ENCODE measurements at regions not wholly inside any gene's neighbourhood (a gene's known extent, or its start where the extent isn't known, plus 50 kb on each side); places are given as distances from the start of the nearest gene placed in this dataset.
"Not testable (repeated sequence)": the region's sequence is repeated elsewhere in the genome, so short reads cannot be mapped to it uniquely, and the experiment has no call there.

DNA sequence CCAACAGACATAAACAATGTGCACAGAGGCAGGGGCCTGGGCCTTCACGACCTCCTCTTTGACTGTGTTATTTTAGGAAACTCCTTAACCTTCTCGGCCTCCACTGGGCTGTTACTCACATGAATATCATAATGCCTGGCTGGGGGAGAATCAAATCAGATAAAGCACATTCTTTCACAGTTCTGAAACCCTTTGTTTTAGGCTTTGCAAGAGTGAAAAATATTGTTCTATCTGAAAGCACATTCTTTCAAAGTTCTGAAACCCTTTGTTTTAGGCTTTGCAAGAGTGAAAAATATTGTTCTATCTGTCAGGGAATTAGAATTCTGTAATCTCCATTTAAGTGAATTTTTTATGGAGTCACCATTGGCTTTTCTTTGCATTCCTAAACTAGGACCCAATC, 50.7 kb upstream of the SYNDIG1 start:
- DNase-seq, result no peak
- intact Hi-C loops (cut with DNase I), result no loop called here
- Histone ChIP-seq H3K4me3 (no peak overlapping the region), H3K4me1 (peaks cover 0 to 8% (median 0%) of the 10 kb centered on the region in 9 donors), H3K27me3 (no peaks in the 10 kb centered on the region), H3K27ac (no peak overlapping the region), H3K36me3 (no peaks in the 10 kb centered on the region), H3K9me3 (peaks cover 0 to 30% (median 3%) of the 10 kb centered on the region in 11 donors)
- TF ChIP-seq, protein P1, sequence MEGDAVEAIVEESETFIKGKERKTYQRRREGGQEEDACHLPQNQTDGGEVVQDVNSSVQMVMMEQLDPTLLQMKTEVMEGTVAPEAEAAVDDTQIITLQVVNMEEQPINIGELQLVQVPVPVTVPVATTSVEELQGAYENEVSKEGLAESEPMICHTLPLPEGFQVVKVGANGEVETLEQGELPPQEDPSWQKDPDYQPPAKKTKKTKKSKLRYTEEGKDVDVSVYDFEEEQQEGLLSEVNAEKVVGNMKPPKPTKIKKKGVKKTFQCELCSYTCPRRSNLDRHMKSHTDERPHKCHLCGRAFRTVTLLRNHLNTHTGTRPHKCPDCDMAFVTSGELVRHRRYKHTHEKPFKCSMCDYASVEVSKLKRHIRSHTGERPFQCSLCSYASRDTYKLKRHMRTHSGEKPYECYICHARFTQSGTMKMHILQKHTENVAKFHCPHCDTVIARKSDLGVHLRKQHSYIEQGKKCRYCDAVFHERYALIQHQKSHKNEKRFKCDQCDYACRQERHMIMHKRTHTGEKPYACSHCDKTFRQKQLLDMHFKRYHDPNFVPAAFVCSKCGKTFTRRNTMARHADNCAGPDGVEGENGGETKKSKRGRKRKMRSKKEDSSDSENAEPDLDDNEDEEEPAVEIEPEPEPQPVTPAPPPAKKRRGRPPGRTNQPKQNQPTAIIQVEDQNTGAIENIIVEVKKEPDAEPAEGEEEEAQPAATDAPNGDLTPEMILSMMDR (IDR thresholded peaks at IDR 0.05), result no peak
- 15 to 17% methylated on average over 2 of the region's 2 CpGs for WGBS, 2 donors
- no peak for ATAC-seq

DNA sequence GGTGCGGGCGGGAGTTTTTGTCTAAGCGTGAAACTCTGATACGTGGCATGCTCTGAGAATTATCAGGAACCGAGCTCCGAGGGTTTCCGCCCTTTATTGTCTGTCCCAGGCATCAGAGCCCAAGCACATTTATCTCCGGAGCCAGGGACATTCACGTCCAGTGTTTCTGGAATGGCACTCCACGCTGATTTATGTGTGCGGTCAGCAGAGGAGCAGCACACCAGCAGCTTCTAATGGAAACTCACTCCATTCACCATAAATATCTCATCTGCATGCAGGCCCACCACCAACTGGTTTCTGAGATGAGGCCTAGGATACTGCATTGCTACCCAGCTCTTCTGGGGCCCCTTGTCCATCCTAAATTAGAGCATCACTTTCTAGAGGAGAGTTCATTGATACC, 51.9 kb upstream of the SYNDIG1 start:
- H3K4me1 ChIP-seq, result peaks cover 0 to 8% (median 0%) of the 10 kb centered on the region in 9 donors
- ATAC-seq, result no peak
- H3K36me3 ChIP-seq, result no peaks in the 10 kb centered on the region
- intact Hi-C loops (cut with DNase I), result no loop called here
- TF ChIP-seq, protein P1 (IDR thresholded peaks at IDR 0.05), result no peak
- no peak overlapping the region for H3K27ac ChIP-seq
- H3K9me3 ChIP-seq, result peaks cover 0 to 30% (median 3%) of the 10 kb centered on the region in 11 donors
- H3K27me3 ChIP-seq, result no peaks in the 10 kb centered on the region
- WGBS, 2 donors, result 82 to 91% methylated on average over 11 of the region's 11 CpGs
- DNase-seq, result no peak
- no peak overlapping the region for H3K4me3 ChIP-seq

DNA sequence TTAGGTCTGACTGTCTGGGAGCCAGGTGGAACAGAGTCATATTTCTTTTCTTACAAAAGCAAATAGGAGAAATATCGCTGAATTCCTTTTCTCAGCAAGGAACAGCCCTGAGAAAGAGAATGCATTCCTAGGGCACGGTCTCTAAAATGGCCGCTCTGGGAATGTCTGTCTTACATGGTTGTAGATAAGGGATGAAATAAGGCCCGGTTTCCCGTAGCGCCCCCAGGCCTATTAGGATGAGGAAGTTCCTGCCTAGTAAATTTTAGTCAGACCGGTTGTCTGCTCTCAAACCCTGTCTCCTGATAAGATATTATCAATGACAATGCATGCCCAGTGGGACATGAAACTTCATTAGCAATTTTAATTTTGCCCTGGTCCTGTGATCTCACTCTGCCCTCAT, 54.0 kb upstream of the SYNDIG1 start:
- H3K36me3 ChIP-seq; H3K27me3 ChIP-seq; H3K27ac ChIP-seq; intact Hi-C loops (cut with DNase I); H3K4me3 ChIP-seq; DNase-seq; ATAC-seq; H3K4me1 ChIP-seq: not testable (repeated sequence)
- peaks cover 0 to 30% (median 3%) of the 10 kb centered on the region in 11 donors for H3K9me3 ChIP-seq
- 78 to 84% methylated on average over 7 of the region's 7 CpGs for WGBS, 2 donors

DNA sequence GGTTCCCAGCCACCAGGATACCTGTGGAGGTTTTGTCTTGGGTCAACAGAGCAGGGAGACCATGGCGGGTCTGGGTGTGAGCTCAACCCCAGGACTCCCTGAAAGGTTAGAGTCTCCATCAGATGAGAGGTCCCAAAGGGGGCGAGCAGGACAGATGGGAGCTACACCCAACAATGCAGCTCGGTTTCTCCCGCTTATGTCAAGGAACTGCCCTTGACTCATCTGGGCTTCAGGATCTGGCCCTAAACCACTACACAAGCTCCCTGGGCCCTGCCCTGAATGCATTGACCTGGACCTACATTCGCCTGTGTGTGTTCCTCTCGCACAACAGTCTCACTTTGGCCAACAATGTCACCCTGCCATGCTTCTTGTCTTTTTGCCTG, 57.6 kb upstream of the SYNDIG1 start:
- Histone ChIP-seq H3K9me3 (peaks cover 0 to 29% (median 3%) of the 10 kb centered on the region in 11 donors), H3K36me3 (no peaks in the 10 kb centered on the region), H3K4me1 (peaks cover 0 to 4% (median 0%) of the 10 kb centered on the region in 9 donors), H3K27ac (no peak overlapping the region), H3K27me3 (peaks cover 0 to 10% (median 0%) of the 10 kb centered on the region in 7 donors), H3K4me3 (no peak overlapping the region)
- 86 to 90% methylated on average over 6 of the region's 6 CpGs for WGBS, 2 donors
- DNase-seq (no peak), ATAC-seq (no peak)
- intact Hi-C loops (cut with DNase I), result loop anchor here in 1 of 10 donors (5.0 kb wide), 1 partner anchor 485 kb away; no protein-coding TSS in a partner anchor
- TF ChIP-seq, protein P1 (IDR thresholded peaks at IDR 0.05), result no peak

DNA sequence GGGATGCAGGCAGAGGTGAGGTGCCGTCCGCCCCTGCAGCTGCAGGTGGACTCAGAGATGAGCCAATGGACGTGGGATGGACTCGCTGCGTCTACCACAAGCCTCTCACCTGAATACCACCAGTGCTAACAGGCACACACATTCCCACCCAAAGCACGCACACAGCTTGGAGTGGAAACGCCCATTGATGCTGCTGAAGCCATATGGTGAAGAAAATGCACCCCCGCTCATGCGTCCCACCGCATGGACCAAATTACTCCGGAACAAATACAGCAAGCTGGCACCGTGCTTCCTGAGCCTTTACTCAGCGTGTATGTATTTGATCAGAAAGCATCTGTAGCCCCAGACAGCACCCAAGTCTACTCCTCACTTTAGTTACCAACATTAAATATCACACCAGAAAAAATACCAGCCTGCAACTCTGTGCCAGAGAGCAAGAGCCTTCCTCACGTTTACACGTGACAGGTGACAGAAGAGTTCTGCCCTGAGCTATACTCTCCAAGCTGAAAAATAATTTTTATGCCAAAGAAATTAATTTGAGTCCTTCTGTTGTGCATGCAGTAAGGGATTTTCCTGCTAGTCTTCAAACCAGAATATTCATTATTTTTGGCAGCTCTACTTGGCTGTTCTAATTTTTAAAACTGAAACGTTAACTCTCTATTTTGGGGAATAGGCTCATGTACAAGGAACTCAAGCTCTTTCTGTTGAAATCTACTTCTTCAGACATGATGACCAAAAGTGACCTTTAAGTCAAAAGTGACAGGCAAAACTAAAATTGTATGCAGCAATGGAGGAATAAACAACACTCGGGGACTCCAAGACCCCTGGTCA, 58.2 kb upstream of the SYNDIG1 start:
- Histone ChIP-seq H3K27me3 (peaks cover 0 to 10% (median 0%) of the 10 kb centered on the region in 7 donors), H3K4me3 (no peak overlapping the region), H3K27ac (no peak overlapping the region), H3K36me3 (no peaks in the 10 kb centered on the region), H3K4me1 (peaks cover 0 to 4% (median 0%) of the 10 kb centered on the region in 9 donors), H3K9me3 (peaks cover 0 to 23% (median 3%) of the 10 kb centered on the region in 11 donors)
- DNase-seq (no peak), ATAC-seq (no peak)
- TF ChIP-seq, protein P1 (IDR thresholded peaks at IDR 0.05), result no peak
- intact Hi-C loops (cut with DNase I), result loop anchor here in 1 of 10 donors (5.0 kb wide), 1 partner anchor 486 kb away; no protein-coding TSS in a partner anchor
- 82 to 84% methylated on average over 17 of the region's 17 CpGs for WGBS, 2 donors

Data from heart right ventricle (tissue), 16 donors.